Breast epithelium (tissue), 4 donors: ENCODE measurements at regions not wholly inside any gene's neighbourhood (a gene's known extent, or its start where the extent isn't known, plus 50 kb on each side); places are given as distances from the start of the nearest gene placed in this dataset.

Source experiments
- DNase-seq, 2 donors: peaks; one replicate each; pipeline ENCODE4 v3.0.0-alpha.2; 2019; ENCODE audit warnings: low spot score in 2 of 2
- H3K27ac ChIP-seq, 2 donors: fragments of 200-600 bp; sonication (generic) in 1 of 2; one replicate each; pipeline ENCODE4 v1.5.1; 2016 to 2019; ENCODE audit warnings: mild to moderate bottlenecking in 1 of 2
- H3K27me3 ChIP-seq, 2 donors: fragments of 200-600 bp; sonication (generic) in 1 of 2; one replicate each; pipeline versions ENCODE4 v1.5.1 to v1.6.0; 2017 to 2019; ENCODE audit warnings: control low read depth in 1 of 2, mild to moderate bottlenecking in 1 of 2
- H3K36me3 ChIP-seq: fragments of 200-600 bp; one replicate; pipeline ENCODE4 v1.5.1; 2019
- H3K4me1 ChIP-seq, 2 donors: fragments of 200-600 bp; sonication (generic); one replicate each; pipeline ENCODE4 v1.5.1; 2016 to 2019; ENCODE audit warnings: control low read depth in 1 of 2
- H3K4me3 ChIP-seq, 3 donors: fragments of 200-600 bp; sonication (generic); 1 replicate in 2 of 3; 2 replicates in 1 of 3; pipeline ENCODE4 v1.5.1; 2016 to 2019; ENCODE audit warnings: mild to moderate bottlenecking in 3 of 3, moderate library complexity in 2 of 3
- H3K9me3 ChIP-seq, 2 donors: fragments of 200-600 bp; sonication (generic) in 1 of 2; one replicate each; pipeline ENCODE4 v1.5.1; 2016 to 2019; ENCODE audit warnings: control low read depth in 1 of 2
- CTCF ChIP-seq, 3 donors: fragments of 450-650 bp; IDR thresholded peaks; one replicate each; pipeline ENCODE4 v1.5.1; 2016 to 2017; ENCODE audit warnings: antibody characterized with exemption in 3 of 3, mild to moderate bottlenecking in 3 of 3, moderate library complexity in 3 of 3
- POLR2A ChIP-seq: fragments of 450-650 bp; IDR thresholded peaks from one replicate; pipeline ENCODE4 v1.6.1; 2016; ENCODE audit warnings: antibody characterized with exemption, mild to moderate bottlenecking, moderate library complexity
- POLR2AphosphoS5 ChIP-seq, 3 donors: sonication (generic); formaldehyde crosslinking; IDR thresholded peaks; one replicate each; pipeline ENCODE4 v1.6.1; 2017; ENCODE audit warnings: antibody characterized with exemption in 3 of 3
- intact Hi-C: fragments of 100-400 bp; cut with DNase I; formaldehyde crosslinking; loops from one replicate; pipeline ENCODE4 v1.15.1; 2023; ENCODE audit warnings: low total_unique reads

GRCh38 chr2:64795024-64795592 lies 141.4 kb upstream of the SERTAD2 start:
- no peaks in the 10 kb centered on the region for H3K27me3 ChIP-seq
- H3K9me3 ChIP-seq: no peaks in the 10 kb centered on the region
- H3K36me3 ChIP-seq: no peaks in the 10 kb centered on the region
- DNase-seq: no peak
- TF ChIP-seq POLR2A (no peak), POLR2AphosphoS5 (IDR thresholded peaks at IDR 0.05) (no peak), CTCF (IDR thresholded peaks at IDR 0.05) (no peak)
- no peak overlapping the region for H3K4me3 ChIP-seq
- H3K27ac ChIP-seq: no peak overlapping the region
- H3K4me1 ChIP-seq: no peaks in the 10 kb centered on the region
- intact Hi-C loops: no loop called here

GRCh38 chr2:64796926-64797325 lies 143.2 kb upstream of the SERTAD2 start:
- Histone ChIP-seq H3K4me3 (no peak overlapping the region), H3K4me1 (no peaks in the 10 kb centered on the region), H3K27me3 (no peaks in the 10 kb centered on the region), H3K27ac (no peak overlapping the region), H3K9me3 (no peaks in the 10 kb centered on the region), H3K36me3 (no peaks in the 10 kb centered on the region)
- intact Hi-C loops: no loop called here
- no peak for DNase-seq
- no peak for TF ChIP-seq POLR2A
- TF ChIP-seq POLR2AphosphoS5 (IDR thresholded peaks at IDR 0.05): no peak
- no peak for TF ChIP-seq CTCF (IDR thresholded peaks at IDR 0.05)

- Histone ChIP-seq H3K9me3 (no peaks in the 10 kb centered on the region), H3K36me3 (no peaks in the 10 kb centered on the region), H3K4me3 (no peak overlapping the region), H3K27me3 (no peaks in the 10 kb centered on the region), H3K4me1 (no peaks in the 10 kb centered on the region), H3K27ac (peak overlapping the region in 1 of 2 donors; percentile 27)
- no peak for DNase-seq
- intact Hi-C loops: no loop called here
- TF ChIP-seq POLR2A: no peak
- no peak for TF ChIP-seq CTCF (IDR thresholded peaks at IDR 0.05)
- no peak for TF ChIP-seq POLR2AphosphoS5 (IDR thresholded peaks at IDR 0.05)
Observed at GRCh38 chr2:64797881-64798575, 144.3 kb upstream of the SERTAD2 start.

GRCh38 chr2:64799592-64800252 lies 146.0 kb upstream of the SERTAD2 start:
- H3K36me3 ChIP-seq: no peaks in the 10 kb centered on the region
- no peak overlapping the region for H3K27ac ChIP-seq

More at GRCh38 chr2:64799592-64800252, 146.0 kb upstream of the SERTAD2 start:
- intact Hi-C loops: no loop called here
- H3K9me3 ChIP-seq: no peaks in the 10 kb centered on the region
- H3K4me3 ChIP-seq: no peak overlapping the region
- DNase-seq: no peak
- no peaks in the 10 kb centered on the region for H3K4me1 ChIP-seq
- TF ChIP-seq POLR2A: no peak
- TF ChIP-seq CTCF (IDR thresholded peaks at IDR 0.05): no peak
- no peak for TF ChIP-seq POLR2AphosphoS5 (IDR thresholded peaks at IDR 0.05)
- no peaks in the 10 kb centered on the region for H3K27me3 ChIP-seq
